Activated CD4-positive, alpha-beta memory T cell treated with anti-CD3 and anti-CD28 coated beads, Interleukin-2, amount 10 ng/mL, durations not matched to agents 7 days and 5 days (primary cell): ENCODE measurements at regions not wholly inside any gene's neighbourhood (a gene's known extent, or its start where the extent isn't known, plus 50 kb on each side); places are given as distances from the start of the nearest gene placed in this dataset.

ENCODE experiments used
- CTCF ChIA-PET: fragments of 350-600 bp; sonication (Branson Sonifier 250); formaldehyde crosslinking; loops from one replicate; lab custom pipeline; 2021; ENCODE audit warnings: antibody characterized with exemption, inconsistent platforms; lab: Charles Lee
- POLR2A ChIA-PET: fragments of 350-600 bp; sonication (Branson Sonifier 250); formaldehyde crosslinking; loops from one replicate; lab custom pipeline; 2021; ENCODE audit warnings: antibody characterized with exemption; lab: Charles Lee
- DNase-seq: peaks from one replicate; pipeline ENCODE4 v3.0.0-alpha.2; 2020
- H3K27ac Mint-ChIP-seq: one replicate; pipeline ENCODE4 v1.8.0; 2021; ENCODE audit warnings: mild to moderate bottlenecking, mixed read lengths
- H3K27me3 Mint-ChIP-seq: one replicate; pipeline ENCODE4 v1.8.0; 2021; ENCODE audit warnings: mixed read lengths
- H3K36me3 Mint-ChIP-seq: one replicate; pipeline ENCODE4 v1.8.0; 2021; ENCODE audit warnings: low read depth, mixed read lengths
- H3K4me1 Mint-ChIP-seq: one replicate; pipeline ENCODE4 v1.8.0; 2021; ENCODE audit warnings: mixed read lengths
- H3K4me3 Mint-ChIP-seq: one replicate; pipeline ENCODE4 v1.8.0; 2021; ENCODE audit warnings: mild to moderate bottlenecking, mixed read lengths
- H3K9me3 Mint-ChIP-seq: one replicate; pipeline ENCODE4 v1.8.0; 2021; ENCODE audit warnings: mixed read lengths

DNA sequence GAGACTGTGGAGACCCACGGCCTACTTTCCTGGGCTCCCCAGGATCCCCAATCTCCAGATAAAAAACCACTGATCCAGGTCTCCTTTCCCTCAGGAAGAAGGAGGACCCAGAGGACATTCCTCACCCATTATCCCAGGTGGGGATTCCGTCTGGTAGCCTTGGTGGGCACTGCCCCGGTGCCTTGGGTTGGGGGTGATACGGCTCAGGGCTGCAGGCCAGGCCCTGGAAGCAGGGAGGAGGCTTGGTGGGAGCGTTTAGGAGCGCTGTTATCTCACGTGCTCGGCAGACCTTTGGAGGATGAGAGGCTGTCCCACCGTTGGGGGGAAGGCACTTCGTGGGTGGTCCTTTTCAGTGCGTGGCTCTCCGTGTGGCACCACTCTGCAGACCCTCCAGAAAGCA, 926.3 kb downstream of the BRD1 start:
- H3K4me3 Mint-ChIP-seq, result no peak overlapping the region
- POLR2A ChIA-PET, result no interaction called here

DNA sequence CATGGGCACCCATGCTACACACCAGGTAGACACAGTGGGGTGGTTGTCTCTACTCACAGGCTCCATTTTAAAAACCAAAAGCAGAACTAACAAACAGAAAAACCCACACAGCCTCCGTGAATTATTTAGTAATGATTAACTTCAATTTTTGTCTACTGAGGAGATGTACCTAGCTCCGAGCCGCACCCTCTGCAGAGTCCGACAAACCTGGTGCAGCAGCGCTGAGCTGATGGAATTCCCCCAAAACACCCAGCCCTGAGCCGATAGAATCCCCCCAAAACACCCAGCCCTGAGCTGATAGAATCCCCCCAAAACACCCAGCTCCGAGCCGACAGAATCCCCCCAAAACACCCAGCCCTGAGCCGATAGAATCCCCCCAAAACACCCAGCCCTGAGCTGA, 927.0 kb downstream of the BRD1 start:
- POLR2A ChIA-PET, result no interaction called here
- no peak for DNase-seq
- Mint-ChIP-seq H3K36me3 (no peaks in the 10 kb centered on the region), H3K4me3 (no peak overlapping the region), H3K27ac (no peak overlapping the region), H3K4me1 (no peaks in the 10 kb centered on the region), H3K27me3 (no peaks in the 10 kb centered on the region), H3K9me3 (no peaks in the 10 kb centered on the region)
- CTCF ChIA-PET, result no interaction called here

More for the DNA sequence above, 926.3 kb downstream of the BRD1 start:
- CTCF ChIA-PET, result no interaction called here
- no peaks in the 10 kb centered on the region for H3K4me1 Mint-ChIP-seq
- H3K27me3 Mint-ChIP-seq, result no peaks in the 10 kb centered on the region
- H3K27ac Mint-ChIP-seq, result no peak overlapping the region
- no peaks in the 10 kb centered on the region for H3K9me3 Mint-ChIP-seq
- no peak for DNase-seq
- no peaks in the 10 kb centered on the region for H3K36me3 Mint-ChIP-seq

DNA sequence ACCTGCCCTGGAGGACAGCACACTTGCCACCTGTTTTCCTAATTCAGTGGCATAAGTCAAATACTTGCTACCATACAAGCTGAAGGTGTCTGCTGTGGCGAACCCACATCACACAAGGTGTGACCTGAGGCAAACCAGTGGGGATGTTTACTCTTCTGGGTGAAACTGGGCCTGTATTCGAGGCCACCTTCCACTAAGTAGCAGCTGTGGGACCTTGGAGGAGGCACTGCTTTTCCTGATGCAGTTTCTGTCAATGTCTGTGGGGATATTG, 927.4 kb downstream of the BRD1 start:
- H3K4me1 Mint-ChIP-seq, result no peaks in the 10 kb centered on the region
- H3K9me3 Mint-ChIP-seq, result no peaks in the 10 kb centered on the region
- H3K36me3 Mint-ChIP-seq, result no peaks in the 10 kb centered on the region
- no peak overlapping the region for H3K27ac Mint-ChIP-seq
- no peak for DNase-seq
- ChIA-PET CTCF (no interaction called here), POLR2A (no interaction called here)
- no peaks in the 10 kb centered on the region for H3K27me3 Mint-ChIP-seq
- no peak overlapping the region for H3K4me3 Mint-ChIP-seq

DNA sequence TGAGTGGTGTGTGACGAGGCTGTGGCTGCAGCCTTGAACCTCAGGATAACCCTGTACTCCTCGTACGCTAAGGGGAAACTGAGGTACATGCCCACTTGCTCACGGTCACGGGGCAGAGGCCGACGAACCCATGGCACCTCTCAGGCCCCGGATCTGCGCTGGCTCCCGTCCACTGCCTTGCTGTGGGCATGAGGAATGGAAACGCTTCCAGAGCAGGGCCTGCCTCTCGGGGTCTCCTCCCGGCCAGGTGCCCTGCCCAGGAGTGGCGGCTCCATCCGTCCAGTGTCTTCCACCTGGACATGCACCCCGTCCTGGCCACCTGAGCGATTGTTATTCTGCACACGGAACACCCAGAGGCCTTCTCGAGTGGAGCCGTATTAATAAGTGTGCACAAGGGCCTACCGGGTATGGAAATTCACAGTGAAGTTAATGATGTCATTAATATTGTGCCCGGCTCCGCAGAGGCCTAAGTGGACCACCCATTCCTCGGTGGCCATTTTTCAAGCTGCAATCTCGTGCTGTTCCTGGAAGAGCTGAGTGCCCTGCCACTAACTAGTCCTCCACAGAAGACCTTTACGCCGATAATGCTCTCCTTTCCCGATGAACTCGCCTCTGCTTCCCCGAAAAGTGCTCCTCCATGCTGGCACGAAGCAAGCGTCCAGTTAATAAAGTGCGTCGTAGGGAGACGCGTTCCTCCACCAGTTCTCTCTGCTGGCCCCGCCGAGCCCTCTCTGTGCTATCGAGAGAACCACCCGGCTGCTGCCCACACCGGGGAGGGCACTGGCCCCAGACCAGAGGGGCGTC, 927.9 kb downstream of the BRD1 start:
- H3K4me1 Mint-ChIP-seq, result no peaks in the 10 kb centered on the region
- no peak overlapping the region for H3K4me3 Mint-ChIP-seq

DNA sequence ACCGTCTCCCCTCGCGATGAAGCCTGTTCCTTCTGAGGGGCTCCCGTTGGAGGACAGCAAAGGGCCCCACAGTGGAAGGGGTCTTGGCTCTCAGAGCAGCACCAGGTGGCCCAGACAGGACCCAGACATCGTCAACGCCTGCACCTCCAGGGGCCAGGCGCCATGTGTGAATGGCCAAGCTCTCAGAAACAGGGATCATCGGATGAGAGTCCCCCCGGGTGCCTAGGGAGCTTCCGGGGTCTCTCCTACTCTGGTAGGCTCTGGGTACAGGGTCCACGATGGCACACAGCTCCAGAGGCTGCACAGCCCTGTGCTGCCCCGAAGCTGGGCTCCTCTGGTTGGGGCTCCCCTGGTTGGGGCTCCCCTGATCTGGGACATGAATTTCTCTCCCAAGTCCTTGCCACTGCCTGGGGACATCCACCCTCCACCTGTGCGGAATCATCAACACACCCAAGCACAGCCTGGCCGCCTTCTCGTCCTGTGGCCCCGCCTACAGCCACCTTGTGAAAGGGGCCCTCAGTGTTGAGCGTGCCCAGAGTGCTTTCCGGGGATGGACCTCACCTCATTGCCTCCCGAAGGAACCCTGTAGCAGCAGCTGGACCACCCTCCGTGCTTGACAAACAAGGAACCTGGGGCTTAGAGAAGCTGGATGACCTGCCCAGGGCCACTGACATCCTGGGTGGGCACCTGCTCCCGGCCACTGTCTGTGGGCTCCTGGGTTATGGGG, 929.0 kb downstream of the BRD1 start:
- POLR2A ChIA-PET, result no interaction called here
- no peak overlapping the region for H3K27ac Mint-ChIP-seq
- CTCF ChIA-PET, result no interaction called here
- H3K4me1 Mint-ChIP-seq, result no peaks in the 10 kb centered on the region
- H3K9me3 Mint-ChIP-seq, result no peaks in the 10 kb centered on the region
- DNase-seq, result no peak
- H3K27me3 Mint-ChIP-seq, result no peaks in the 10 kb centered on the region
- H3K36me3 Mint-ChIP-seq, result no peaks in the 10 kb centered on the region
- no peak overlapping the region for H3K4me3 Mint-ChIP-seq

More for the DNA sequence above, 927.9 kb downstream of the BRD1 start:
- POLR2A ChIA-PET, result no interaction called here
- Mint-ChIP-seq H3K27me3 (no peaks in the 10 kb centered on the region), H3K9me3 (no peaks in the 10 kb centered on the region), H3K36me3 (no peaks in the 10 kb centered on the region), H3K27ac (no peak overlapping the region)
- CTCF ChIA-PET, result no interaction called here
- no peak for DNase-seq

DNA sequence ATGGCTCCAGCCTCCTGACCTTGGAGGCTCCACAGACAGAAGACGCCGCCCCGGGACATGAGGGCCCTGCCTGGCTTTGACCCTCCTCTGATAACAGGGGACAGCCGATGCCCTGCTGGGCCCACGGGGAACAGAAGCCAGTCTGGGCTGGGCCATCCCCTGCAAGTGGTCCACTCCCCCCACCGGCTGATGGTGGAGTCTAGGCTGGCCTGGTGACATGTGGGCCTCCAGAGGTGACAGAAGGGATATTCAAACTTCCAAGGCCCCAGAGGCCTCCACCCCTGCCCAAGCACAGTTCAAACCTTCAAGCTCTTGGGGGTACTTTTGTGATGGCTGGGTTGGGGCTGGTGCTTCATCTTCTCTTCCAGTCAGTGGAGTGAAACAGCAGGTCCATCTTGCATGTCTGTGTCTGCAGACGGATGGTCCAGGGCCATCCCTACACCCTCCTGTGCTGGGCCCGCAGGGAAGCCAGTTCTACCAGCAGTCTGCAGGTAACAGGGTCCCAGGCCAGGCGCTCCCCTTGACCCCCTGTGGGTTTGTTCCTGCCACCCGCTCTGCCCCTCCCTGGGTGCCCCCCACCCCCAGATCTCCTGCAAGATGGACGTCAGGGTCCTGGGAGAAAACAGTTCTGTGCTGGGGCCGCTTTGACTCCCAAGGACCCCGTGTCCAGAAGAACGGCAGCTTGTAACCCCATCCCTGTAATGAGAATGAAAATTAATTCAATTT, 929.9 kb downstream of the BRD1 start:
- H3K4me1 Mint-ChIP-seq, result no peaks in the 10 kb centered on the region
- H3K9me3 Mint-ChIP-seq, result no peaks in the 10 kb centered on the region
- no peak overlapping the region for H3K4me3 Mint-ChIP-seq
- ChIA-PET CTCF (no interaction called here), POLR2A (no interaction called here)
- no peaks in the 10 kb centered on the region for H3K27me3 Mint-ChIP-seq
- peak; percentile 13 for DNase-seq
- H3K27ac Mint-ChIP-seq, result no peak overlapping the region
- no peaks in the 10 kb centered on the region for H3K36me3 Mint-ChIP-seq

DNA sequence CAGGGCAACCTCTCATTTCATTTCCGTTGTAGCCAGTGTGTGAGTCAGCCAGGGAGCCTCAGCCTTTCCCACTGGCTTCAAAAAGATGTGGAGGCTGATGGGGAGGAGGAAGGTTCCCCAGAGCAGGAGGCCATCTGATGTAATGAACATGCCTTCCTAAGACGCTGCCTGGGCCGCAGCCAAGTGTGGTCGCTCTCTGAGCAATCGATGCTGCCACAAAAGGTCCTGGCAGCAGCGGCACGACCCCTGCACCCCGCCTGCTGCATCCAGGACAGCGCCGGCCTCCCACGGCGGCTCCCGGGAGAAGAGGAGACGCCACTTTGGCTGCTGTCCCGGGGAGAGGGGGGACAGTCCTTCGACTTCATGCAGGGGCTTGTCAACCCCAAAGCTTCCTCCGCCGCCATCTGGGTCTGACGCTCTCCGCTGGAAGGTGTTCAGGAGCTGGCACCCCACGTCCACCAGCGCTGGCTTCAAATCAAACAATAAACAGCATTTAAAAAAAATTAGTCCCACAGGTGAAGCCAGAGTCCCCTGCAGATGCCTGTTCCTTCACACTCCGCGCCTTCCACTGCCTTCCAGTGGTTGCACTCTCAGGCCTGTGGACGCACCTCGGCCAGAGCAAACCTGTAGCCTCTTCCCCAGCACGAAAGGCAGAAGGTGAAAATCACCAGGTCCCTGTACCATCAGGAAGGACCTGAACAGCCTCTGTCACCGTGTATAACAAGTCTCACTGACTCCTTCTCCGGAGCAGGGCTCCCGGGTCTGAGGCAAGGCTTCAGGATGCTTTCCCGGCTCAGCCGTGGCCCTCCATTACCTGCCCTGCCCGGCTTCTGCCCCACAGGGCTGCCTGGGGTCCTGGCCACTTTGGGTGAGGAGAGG, 930.7 kb downstream of the BRD1 start:
- DNase-seq, result peak; percentile 9
- no peak overlapping the region for H3K4me3 Mint-ChIP-seq
- no peaks in the 10 kb centered on the region for H3K27me3 Mint-ChIP-seq
- no peaks in the 10 kb centered on the region for H3K4me1 Mint-ChIP-seq
- ChIA-PET CTCF (no interaction called here), POLR2A (no interaction called here)
- H3K9me3 Mint-ChIP-seq, result no peaks in the 10 kb centered on the region
- H3K27ac Mint-ChIP-seq, result no peak overlapping the region
- H3K36me3 Mint-ChIP-seq, result no peaks in the 10 kb centered on the region

DNA sequence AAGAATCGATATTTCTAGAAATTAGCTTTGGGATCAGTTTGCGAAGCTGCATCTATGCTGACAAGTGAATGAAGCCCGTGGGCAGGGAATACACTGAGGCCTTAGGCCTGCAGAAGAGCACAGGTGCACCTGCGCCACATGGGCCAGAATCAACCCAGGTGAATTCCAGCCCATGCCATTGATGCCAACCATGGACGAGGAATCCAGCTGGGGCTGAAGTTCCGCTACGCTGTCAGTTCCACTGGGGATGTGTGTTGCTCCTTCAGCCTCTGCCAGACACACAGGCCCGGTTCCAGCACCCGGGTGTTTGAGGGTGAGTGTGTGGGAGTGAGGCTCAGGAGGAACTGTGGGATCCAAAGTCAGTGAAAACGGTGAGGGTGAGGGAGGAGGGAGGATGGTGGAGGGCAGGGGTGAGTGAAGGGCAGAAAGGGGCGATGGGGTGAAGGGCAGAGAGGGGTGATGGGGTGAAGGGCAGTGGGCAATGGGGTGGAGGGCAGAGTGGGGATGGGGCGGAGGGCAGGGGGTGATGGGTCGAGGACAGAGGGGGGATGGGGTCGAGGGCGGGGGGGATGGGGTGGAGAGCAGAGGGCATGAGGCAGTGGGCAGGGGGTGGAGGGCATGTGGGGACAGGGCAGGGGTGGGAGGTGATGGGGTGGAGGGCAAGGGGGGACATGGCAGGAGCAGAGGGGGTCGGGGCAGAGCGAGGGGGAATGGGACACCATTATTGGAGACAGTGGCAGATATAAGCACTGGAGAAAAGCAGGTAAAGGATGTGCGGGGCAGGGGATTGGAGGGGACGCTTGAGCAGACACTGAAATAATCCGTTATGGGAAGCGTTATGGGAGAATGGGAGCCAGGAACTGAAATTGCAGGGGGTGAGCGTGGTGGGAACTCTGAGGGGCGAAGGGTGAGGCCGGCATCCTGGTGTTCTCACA, 931.6 kb downstream of the BRD1 start:
- Mint-ChIP-seq H3K27me3 (no peaks in the 10 kb centered on the region), H3K4me1 (no peaks in the 10 kb centered on the region), H3K4me3 (no peak overlapping the region), H3K36me3 (no peaks in the 10 kb centered on the region), H3K27ac (no peak overlapping the region), H3K9me3 (no peaks in the 10 kb centered on the region)
- ChIA-PET CTCF (no interaction called here), POLR2A (no interaction called here)
- no peak for DNase-seq

DNA sequence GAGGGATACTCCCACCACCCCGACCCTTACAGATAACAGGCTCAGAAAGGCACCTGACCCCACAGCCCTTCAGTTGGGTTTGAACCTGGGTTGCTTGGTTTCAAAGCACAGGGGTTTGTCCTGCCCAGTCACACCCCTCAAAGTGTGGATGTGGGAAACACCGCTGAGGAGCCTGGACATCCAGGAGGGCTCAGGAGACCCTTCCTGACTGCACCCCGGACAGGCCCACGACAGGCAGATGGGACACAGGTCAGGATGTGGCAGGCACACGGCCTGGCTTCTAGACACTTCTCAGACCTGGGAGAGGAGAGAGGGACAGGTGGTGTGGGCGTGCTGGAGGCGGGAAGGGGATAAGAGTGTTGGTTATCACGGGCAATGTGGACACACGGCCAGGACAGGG, 932.3 kb downstream of the BRD1 start:
- ChIA-PET POLR2A (no interaction called here), CTCF (no interaction called here)
- Mint-ChIP-seq H3K4me1 (no peaks in the 10 kb centered on the region), H3K36me3 (no peaks in the 10 kb centered on the region), H3K4me3 (no peak overlapping the region), H3K9me3 (no peaks in the 10 kb centered on the region), H3K27me3 (no peaks in the 10 kb centered on the region), H3K27ac (no peak overlapping the region)
- no peak for DNase-seq

DNA sequence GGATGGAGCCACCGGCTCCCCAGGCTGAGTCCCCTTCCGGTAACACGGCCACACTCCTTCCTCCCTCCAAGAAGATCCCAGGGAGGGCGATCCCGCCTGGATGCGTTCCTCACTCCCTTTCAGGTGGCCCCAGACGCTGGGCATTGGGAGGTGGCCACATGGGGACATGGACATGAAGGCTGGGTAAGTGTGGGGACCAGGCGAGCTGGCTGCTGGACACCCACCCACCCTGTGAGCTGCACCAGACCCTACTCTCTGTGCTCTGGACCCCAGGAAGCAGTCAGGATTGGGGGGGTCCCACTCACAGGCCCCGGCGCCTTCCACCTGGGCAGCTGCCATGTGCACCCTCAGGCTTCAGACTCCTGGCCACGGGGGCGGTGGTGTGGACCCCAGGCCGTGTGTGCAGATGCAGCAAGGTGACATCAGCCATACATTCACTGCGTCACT, 932.8 kb downstream of the BRD1 start:
- POLR2A ChIA-PET, result no interaction called here
- H3K4me3 Mint-ChIP-seq, result no peak overlapping the region
- H3K4me1 Mint-ChIP-seq, result no peaks in the 10 kb centered on the region
- CTCF ChIA-PET, result no interaction called here
- H3K27ac Mint-ChIP-seq, result no peak overlapping the region
- H3K36me3 Mint-ChIP-seq, result no peaks in the 10 kb centered on the region
- DNase-seq, result no peak
- H3K27me3 Mint-ChIP-seq, result no peaks in the 10 kb centered on the region
- no peaks in the 10 kb centered on the region for H3K9me3 Mint-ChIP-seq

DNA sequence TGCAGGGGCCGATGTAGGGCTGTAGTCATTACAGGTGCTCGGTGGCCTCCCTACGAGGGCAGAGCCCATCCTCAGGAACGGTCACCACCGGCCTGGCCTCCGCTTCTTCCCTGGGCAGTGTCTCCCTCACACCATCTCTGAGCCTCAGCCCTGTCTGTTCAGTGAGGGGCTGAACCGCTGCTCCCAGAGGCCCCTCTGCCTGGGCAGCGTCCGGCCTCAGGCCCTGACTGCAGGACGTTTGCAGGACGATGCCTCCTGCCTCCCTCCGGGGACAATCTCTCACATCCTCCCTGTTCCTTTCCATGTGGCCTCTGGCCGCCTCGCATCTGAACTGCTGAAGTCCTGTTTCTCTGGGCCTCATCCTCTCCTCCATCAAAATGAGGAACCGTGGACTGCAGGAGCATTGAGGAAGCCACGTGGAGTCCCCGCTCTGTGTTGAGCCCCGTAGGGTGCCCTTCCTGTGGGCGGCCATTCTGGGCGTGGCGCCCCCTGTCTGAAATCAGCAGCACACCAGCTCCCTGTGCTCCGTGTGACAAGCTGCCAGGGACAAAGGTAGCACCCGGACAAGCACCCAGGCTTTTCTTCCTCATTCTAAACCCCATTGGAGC, 933.5 kb downstream of the BRD1 start:
- Mint-ChIP-seq H3K27ac (no peak overlapping the region), H3K27me3 (no peaks in the 10 kb centered on the region), H3K9me3 (no peaks in the 10 kb centered on the region), H3K36me3 (no peaks in the 10 kb centered on the region), H3K4me3 (no peak overlapping the region), H3K4me1 (no peaks in the 10 kb centered on the region)
- CTCF ChIA-PET, result no interaction called here
- POLR2A ChIA-PET, result no interaction called here
- DNase-seq, result no peak
